AG09309 (cell line): ENCODE measurements at regions not wholly inside any gene's neighbourhood (a gene's known extent, or its start where the extent isn't known, plus 50 kb on each side); places are given as distances from the start of the nearest gene placed in this dataset.

Source experiments
- DNase-seq: peaks from one replicate; pipeline ENCODE4 v3.0.0-alpha.2; 2010; ENCODE audit warnings: low read depth
- H3K4me3 ChIP-seq: 2 replicates; pipeline ENCODE4 v1.5.1; 2011; ENCODE audit warnings: mild to moderate bottlenecking, low read depth, low read length, moderate library complexity; ENCODE audit not compliant: control insufficient read depth
- CTCF ChIP-seq: IDR thresholded peaks from 2 replicates; pipeline ENCODE4 v1.5.1; 2011; ENCODE audit warnings: mild to moderate bottlenecking, low read depth, low read length, inconsistent platforms; ENCODE audit not compliant: insufficient read depth, control insufficient read depth; ENCODE audit errors: missing control alignments

DNA sequence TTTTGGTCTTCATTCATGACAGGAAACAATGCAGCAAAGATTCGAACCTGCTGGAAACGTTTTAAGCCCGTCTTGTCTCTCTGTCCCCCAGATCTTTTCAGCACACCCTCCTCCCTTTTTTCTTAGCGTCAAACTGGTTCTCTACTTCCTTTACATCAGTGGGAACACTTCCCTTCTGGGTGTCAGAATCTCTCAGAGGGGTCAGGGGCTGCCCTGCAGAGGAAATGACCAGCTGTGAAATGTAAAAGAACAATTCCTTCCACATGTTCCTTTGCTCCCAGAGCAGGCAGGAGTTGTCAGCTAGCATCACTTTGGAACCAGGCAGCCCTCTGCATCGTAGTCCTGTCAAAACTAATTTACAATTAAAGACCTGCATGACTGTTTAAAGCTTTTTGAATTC, 619.0 kb downstream of the TFAP2A start:
- H3K4me3 ChIP-seq: no peak overlapping the region
- no peak for DNase-seq
- no peak for TF ChIP-seq CTCF

GRCh38 chr6:9789201-9789600, 625.7 kb downstream of the TFAP2A start:
- DNase-seq: peak; percentile 1

GRCh38 chr6:9784786-9785185, 630.1 kb downstream of the TFAP2A start:
- DNase-seq: no peak
- no peak for TF ChIP-seq CTCF
- no peak overlapping the region for H3K4me3 ChIP-seq

More at GRCh38 chr6:9789201-9789600, 625.7 kb downstream of the TFAP2A start:
- H3K4me3 ChIP-seq: no peak overlapping the region
- TF ChIP-seq CTCF: peak; percentile 20

- TF ChIP-seq CTCF: no peak
- no peak for DNase-seq
- H3K4me3 ChIP-seq: no peak overlapping the region
Measured at GRCh38 chr6:9783567-9783966, 631.3 kb downstream of the TFAP2A start.

- no peak for TF ChIP-seq CTCF
- H3K4me3 ChIP-seq: no peak overlapping the region
- DNase-seq: peak; percentile 84
Measured at GRCh38 chr6:9766240-9766915, 648.5 kb downstream of the TFAP2A start.

- DNase-seq: no peak
- H3K4me3 ChIP-seq: no peak overlapping the region
- no peak for TF ChIP-seq CTCF
Measured at GRCh38 chr6:9761220-9761619, 653.7 kb downstream of the TFAP2A start.

- no peak for DNase-seq
- TF ChIP-seq CTCF: no peak
- H3K4me3 ChIP-seq: no peak overlapping the region
Measured at GRCh38 chr6:9754515-9754914, 660.4 kb downstream of the TFAP2A start.
